GM18517 (cell line): ENCODE measurements at regions not wholly inside any gene's neighbourhood (a gene's known extent, or its start where the extent isn't known, plus 50 kb on each side); places are given as distances from the start of the nearest gene placed in this dataset.

Experiments used
- ATAC-seq: cut with Tn5 transposase; IDR thresholded peaks from one replicate; pipeline ENCODE4 v1.9.1; 2021; ENCODE audit warnings: mild to moderate bottlenecking, moderate library complexity; ENCODE audit not compliant: unreplicated experiment

DNA sequence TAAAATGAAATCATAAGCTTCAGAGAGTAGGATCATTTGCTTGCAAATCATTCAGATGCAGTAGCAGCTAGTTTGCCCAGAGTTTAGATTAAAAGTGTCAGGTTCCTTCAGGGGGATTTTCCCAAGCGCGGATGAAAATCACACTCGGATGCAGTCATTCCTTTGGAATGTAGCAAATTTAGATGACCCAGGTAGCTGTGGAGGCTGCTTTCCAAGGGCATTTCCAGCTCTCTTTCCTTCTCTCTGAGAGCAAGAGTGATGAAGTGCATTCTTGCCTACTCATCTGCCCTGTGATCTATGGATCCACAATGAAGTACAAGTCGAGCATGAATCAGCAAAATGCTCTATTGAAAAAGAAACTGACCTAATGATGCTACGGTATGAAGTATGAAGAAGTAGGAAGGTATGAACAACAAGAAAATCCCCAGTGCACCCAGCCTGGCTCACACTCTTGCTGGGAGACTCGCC is 200.2 kb downstream of the PLK2 start:
- ATAC-seq: no peak

GRCh38 chr5:58258984-58259684 is 200.8 kb downstream of the PLK2 start:
- no peak for ATAC-seq

- no peak for ATAC-seq
Measured at GRCh38 chr5:58255970-58256369, 203.9 kb downstream of the PLK2 start.

DNA sequence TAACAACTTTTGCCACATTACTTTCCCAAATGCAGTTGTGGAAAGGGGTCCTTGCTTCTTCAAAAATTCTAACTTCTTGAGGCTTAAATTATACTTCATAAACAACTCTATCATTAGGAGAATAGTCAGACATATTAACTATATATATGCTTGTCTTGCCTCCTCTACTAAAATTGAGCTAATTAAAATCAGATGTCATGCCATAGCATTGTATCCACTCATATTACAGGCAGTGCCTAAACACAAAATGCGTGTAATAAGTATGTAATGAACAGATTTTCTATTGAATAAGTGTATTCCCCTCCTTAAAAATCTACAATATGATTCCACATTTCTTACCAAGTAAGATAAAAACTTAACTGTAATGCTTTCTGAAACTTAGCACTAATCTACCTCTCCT is 204.5 kb downstream of the PLK2 start:
- no peak for ATAC-seq

DNA sequence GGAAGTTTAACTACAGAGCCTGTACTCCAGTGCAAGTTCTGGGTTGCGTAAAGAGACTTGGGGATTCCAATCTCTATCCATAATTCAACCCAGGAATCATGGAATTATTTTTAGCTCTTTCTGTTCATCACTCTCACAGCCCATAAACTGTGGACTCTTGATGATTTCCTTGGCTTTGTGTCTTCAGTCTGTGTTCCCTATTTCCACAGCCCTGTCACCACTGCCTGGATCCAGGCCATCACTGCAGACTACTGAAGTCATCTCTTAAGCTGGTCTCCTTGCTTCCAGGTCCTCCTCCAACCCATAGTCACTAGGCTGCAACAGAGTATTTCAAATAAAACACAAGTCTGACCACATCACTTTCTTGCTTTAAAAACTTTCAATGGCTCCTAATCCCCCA is 211.7 kb downstream of the PLK2 start:
- no peak for ATAC-seq

DNA sequence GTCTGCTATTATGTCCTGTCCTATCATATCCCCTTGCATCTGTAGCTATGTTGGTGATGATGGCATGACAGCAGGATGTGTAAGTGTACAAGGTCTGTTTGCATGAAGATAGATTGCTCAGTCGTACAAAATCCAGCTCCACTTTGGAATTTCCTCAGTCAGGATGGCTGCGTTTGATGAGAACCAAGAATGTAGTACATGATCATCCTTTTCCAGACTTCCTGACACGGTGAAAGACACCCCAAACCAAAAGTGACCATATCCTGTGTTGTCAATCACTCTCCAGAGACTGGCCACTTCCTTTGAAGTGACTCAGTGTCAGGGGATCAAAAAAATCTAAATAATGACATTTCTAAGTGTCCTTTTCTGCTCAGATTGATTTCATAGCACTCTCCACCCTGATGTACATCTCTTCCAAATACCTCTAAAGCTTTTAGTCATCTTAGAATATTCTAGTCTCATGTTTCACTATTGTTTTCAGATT is 213.4 kb downstream of the PLK2 start:
- no peak for ATAC-seq

- ATAC-seq: no peak
Measured at GRCh38 chr5:58245476-58245840, 214.4 kb downstream of the PLK2 start.

GRCh38 chr5:58244819-58245475 is 214.9 kb downstream of the PLK2 start:
- ATAC-seq: no peak

DNA sequence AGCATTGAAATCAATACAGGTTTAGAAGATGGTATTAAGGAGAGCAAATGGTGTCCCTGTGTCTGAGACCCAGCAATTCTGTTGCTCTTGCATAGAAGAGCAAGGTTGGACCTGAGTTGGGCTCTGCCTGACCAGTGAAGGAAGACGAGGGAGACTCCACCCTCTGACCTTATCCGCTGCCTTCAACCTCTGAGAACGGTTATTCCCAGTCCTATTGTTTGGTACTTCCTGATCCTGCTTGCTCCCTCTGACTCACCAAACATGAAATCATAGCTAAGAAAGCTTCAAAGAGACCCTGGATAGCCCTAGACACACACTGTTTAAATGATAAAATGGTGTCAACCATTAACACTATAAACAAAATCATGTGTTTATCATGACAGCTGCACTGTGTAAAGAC is 218.5 kb downstream of the PLK2 start:
- ATAC-seq: no peak

DNA sequence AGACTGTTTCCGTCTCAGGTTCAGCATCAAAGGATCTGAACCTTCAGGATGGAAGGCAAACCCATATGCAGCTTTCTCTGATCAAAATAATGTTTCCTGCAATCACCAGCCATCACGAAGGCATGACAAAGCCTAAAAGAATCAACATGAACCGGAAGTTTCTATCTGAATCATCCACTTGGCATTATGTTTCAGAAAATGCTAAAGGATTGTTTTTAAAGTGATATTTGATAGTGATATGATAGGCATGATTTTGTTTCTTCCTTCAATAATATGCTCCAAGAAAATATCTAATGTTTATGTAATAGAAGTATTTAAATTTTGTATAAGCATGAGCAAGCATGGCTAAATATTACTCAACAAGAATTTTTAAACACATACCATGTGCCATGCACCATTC is 219.6 kb downstream of the PLK2 start:
- ATAC-seq: no peak

GRCh38 chr5:58239731-58240130 is 220.2 kb downstream of the PLK2 start:
- no peak for ATAC-seq

DNA sequence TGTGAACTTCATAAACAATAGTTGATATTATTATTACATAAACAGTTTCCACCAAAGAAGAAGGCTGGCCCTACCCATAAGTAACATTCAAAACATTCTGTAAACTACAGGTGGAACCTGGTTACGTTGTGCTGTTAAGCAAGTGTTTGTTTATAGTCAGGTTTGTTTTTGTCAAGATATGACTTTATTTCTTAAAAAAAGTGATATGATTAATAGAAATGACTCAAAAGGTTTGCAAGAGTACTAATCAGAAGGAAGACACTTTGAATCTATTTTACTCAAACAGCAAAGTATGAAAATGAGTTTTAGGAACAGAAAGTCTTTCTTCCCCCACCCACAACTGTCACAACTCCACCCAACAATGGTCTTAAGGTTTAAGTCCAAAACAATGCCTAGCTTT is 220.8 kb downstream of the PLK2 start:
- ATAC-seq: no peak

GRCh38 chr5:58236498-58236897 is 223.4 kb downstream of the PLK2 start:
- no peak for ATAC-seq

- no peak for ATAC-seq
Measured at GRCh38 chr5:58235299-58235698, 224.6 kb downstream of the PLK2 start.

GRCh38 chr5:58232130-58232529 is 227.8 kb downstream of the PLK2 start:
- ATAC-seq: no peak

DNA sequence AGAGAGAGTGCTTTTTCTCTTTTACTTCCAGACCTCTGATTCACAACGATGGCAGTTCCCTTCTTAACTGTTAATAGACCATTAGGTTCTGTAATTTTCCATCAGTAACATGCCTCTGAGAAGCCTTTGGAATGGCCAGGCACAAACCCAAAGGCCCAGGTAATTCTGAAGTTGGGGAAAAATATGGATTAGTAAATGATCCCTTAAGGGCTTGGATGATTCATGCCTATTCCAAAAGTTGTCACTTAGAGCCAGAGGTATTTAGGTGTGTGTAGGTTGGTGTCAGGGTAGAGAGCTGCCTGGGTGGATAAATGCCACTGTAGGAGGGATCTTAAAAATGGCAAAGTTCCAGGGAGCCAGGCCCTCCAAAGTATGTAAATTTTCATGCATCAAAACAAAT is 228.8 kb downstream of the PLK2 start:
- no peak for ATAC-seq

DNA sequence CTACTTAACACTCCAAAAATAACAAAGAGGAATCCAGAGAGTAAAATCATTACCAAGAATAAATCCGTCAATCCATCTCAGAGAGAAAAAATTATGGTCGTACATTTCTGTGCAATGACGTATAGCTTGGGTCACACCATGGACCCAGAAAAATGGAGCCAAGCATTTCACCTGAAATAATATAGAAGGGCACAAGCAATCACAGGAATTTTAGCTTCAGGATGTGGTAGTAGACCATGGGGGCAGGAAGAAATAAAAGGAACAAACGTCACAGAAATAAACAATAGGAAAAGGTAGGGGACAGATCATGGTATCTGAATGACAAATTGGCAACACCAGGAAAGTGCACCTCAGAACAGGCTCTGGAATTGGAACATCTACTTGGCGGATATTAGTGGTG is 231.0 kb downstream of the PLK2 start:
- no peak for ATAC-seq

DNA sequence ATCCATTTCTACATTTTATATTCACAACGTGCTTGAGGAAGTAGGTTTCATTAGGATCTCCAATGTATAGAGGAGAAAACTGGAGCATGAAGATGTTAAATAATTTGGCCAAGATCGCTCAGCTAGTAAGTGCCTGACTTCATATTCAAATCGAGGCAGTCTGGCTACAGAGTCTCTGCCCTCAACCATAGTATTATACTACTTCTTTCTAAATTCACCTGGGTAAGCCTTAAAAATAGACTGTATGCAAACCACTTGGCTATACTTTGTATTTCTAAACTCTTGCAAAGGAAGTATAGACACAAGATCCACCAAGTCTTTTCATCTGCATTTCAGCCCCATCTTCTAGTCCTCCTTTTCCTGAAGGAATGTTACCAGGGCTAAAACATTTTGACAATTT is 232.0 kb downstream of the PLK2 start:
- ATAC-seq: no peak

DNA sequence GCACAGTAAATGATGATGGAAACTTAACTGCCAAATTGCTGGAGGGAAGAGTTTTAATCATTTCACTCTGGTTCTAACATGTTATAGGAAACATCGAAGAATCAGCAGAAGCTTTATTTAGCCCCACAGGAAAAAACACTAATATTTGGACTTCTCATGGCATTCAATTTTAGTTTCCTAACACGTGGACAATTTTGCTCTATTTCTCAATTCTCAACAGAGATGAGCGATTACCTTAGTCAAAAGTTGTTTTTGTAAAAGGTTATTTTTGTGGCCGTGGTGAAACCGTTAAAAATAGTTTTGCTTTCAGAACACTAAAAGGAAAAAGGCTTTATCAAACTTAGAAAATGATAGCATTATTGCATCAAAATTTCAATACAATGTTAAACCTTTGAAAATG is 235.2 kb downstream of the PLK2 start:
- no peak for ATAC-seq

DNA sequence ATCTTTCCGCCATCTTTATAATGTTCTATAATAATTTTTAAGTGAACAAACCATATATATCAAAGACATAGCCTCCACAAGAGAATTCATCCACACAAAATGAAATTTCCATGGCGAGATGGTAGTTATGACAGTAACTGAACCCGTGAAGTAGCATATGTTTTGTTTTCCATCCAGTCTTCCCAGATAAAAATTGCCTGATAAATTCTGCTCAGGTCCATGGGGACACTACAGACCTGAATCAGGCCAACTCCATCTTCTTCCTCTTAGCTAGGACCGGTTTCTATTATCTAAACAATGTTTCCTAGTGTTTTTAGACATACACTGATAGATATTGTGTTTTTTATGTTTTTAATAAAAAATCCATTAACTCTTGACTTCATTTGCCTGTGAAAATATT is 235.7 kb downstream of the PLK2 start:
- no peak for ATAC-seq

- ATAC-seq: no peak
Measured at GRCh38 chr5:58215364-58215763, 244.5 kb downstream of the PLK2 start.

- ATAC-seq: no peak
Measured at GRCh38 chr5:58211441-58211840, 248.4 kb downstream of the PLK2 start.

DNA sequence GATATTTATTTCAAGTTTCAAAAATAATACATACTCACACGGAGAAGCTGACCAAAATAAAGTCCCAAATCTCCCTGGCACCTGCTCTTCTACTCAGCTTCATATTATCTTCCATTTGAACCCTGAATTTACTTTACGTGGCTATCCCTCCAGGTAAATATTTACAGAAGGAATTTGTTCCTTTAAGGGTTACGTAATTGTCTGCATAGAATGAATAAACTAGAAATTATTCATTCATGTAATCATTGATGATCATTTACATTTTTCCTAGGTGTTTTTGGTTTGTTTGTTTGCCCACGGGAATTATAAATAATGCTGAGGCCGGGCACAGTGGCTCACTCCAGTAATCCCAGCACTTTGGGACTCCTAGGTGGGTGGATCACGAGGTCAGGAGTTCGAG is 251.2 kb downstream of the PLK2 start:
- ATAC-seq: no peak
